OCI-LY3 (cell line): ENCODE measurements at regions not wholly inside any gene's neighbourhood (a gene's known extent, or its start where the extent isn't known, plus 50 kb on each side); places are given as distances from the start of the nearest gene placed in this dataset.

ENCODE experiments used
- H2AFZ ChIP-seq: fragments of 200-600, 300-600 bp; shearing (Covaris generic); 2 replicates; pipeline ENCODE4 v1.6.0; 2014; ENCODE audit warnings: antibody characterized with exemption, low read depth, low read length
- H3K27ac ChIP-seq: fragments of 200-600, 300-600 bp; sonication (generic); 2 replicates; pipeline ENCODE4 v1.5.1; 2014; ENCODE audit warnings: mild to moderate bottlenecking, low read length, moderate library complexity, mixed read lengths
- H3K27me3 ChIP-seq: fragments of 200-600, 300-600 bp; sonication (generic); 2 replicates; pipeline ENCODE4 v1.6.1; 2014; ENCODE audit warnings: low read depth, low read length, mixed read lengths
- H3K36me3 ChIP-seq: fragments of 200-600, 300-600 bp; sonication (generic); replicated peaks from 2 replicates; pipeline ENCODE3; 2014; ENCODE audit warnings: low read depth, low read length, mixed read lengths
- H3K4me1 ChIP-seq: fragments of 300-600, 200-600 bp; sonication (generic); 2 replicates; pipeline ENCODE4 v1.6.1; 2014; ENCODE audit warnings: low read length, mixed read lengths
- H3K4me2 ChIP-seq: fragments of 200-600, 300-600 bp; sonication (generic); 2 replicates; pipeline ENCODE4 v1.6.1; 2014; ENCODE audit warnings: low read length, mixed read lengths
- H3K4me3 ChIP-seq: fragments of 300-600, 200-600 bp; sonication (generic); 2 replicates; pipeline ENCODE4 v1.5.1; 2014; ENCODE audit warnings: antibody characterized with exemption, mild to moderate bottlenecking, low read length, moderate library complexity
- H3K79me2 ChIP-seq: fragments of 300-600, 200-600 bp; shearing (Covaris generic); 2 replicates; pipeline ENCODE4 v1.6.1; 2014; ENCODE audit warnings: mild to moderate bottlenecking, low read length, mixed read lengths
- H3K9ac ChIP-seq: fragments of 300-600, 200-600 bp; shearing (Covaris generic); 2 replicates; pipeline ENCODE4 v1.6.0; 2014; ENCODE audit warnings: mild to moderate bottlenecking, low read length, moderate library complexity
- H3K9me3 ChIP-seq: fragments of 200-600, 300-600 bp; shearing (Covaris generic); 2 replicates; pipeline ENCODE4 v1.6.1; 2014; ENCODE audit warnings: low read length, mixed read lengths; ENCODE audit not compliant: insufficient read depth
- H4K20me1 ChIP-seq: fragments of 200-600, 300-600 bp; sonication (generic); 2 replicates; pipeline ENCODE4 v1.6.1; 2016; ENCODE audit warnings: low read length, mixed read lengths; ENCODE audit not compliant: insufficient read depth
- CTCF ChIP-seq: fragments of 200-600, 300-600 bp; sonication (generic); IDR thresholded peaks from 2 replicates; pipeline ENCODE4 v1.5.1; 2014; ENCODE audit warnings: antibody characterized with exemption, low read length, low read depth
- EZH2phosphoT487 ChIP-seq: fragments of 200-600 bp; shearing (Covaris generic); IDR thresholded peaks from 2 replicates; pipeline ENCODE4 v1.6.1; 2018; ENCODE audit warnings: antibody characterized with exemption, mixed run types, low read depth

GRCh38 chr19:20334760-20335159 lies 167.7 kb downstream of the ZNF486 start:
- Histone ChIP-seq H3K9ac (no peak overlapping the region), H3K4me1 (peaks cover 4% of the 10 kb centered on the region), H3K27me3 (no peaks in the 10 kb centered on the region), H4K20me1 (no peaks in the 10 kb centered on the region), H3K4me2 (no peak overlapping the region), H3K79me2 (no peaks in the 10 kb centered on the region), H3K4me3 (no peak overlapping the region), H3K9me3 (peaks cover 3% of the 10 kb centered on the region; the same call in 1 of the 2 replicates), H2AFZ (no peak overlapping the region), H3K27ac (no peak overlapping the region), H3K36me3 (no peaks in the 10 kb centered on the region)
- TF ChIP-seq EZH2phosphoT487, result no peak
- no peak for TF ChIP-seq CTCF

- no peak overlapping the region for H3K27ac ChIP-seq
- no peaks in the 10 kb centered on the region for H3K79me2 ChIP-seq
- no peaks in the 10 kb centered on the region for H4K20me1 ChIP-seq
- H2AFZ ChIP-seq, result no peak overlapping the region
- H3K27me3 ChIP-seq, result no peaks in the 10 kb centered on the region
- TF ChIP-seq CTCF (no peak), EZH2phosphoT487 (no peak)
- no peak overlapping the region for H3K9ac ChIP-seq
- no peaks in the 10 kb centered on the region for H3K36me3 ChIP-seq
- H3K4me1 ChIP-seq, result peaks cover 4% of the 10 kb centered on the region
- H3K9me3 ChIP-seq, result peaks cover 3% of the 10 kb centered on the region; the same call in 1 of the 2 replicates
- no peak overlapping the region for H3K4me3 ChIP-seq
- H3K4me2 ChIP-seq, result no peak overlapping the region
These were observed 166.5 kb downstream of the ZNF486 start for GRCh38 chr19:20333508-20333907.

- no peaks in the 10 kb centered on the region for H3K9me3 ChIP-seq
- no peaks in the 10 kb centered on the region for H3K79me2 ChIP-seq
- TF ChIP-seq EZH2phosphoT487 (no peak), CTCF (no peak)
These were observed 158.1 kb downstream of the ZNF486 start for GRCh38 chr19:20325151-20325550.

GRCh38 chr19:20321139-20321763 lies 154.2 kb downstream of the ZNF486 start:
- no peaks in the 10 kb centered on the region for H3K27me3 ChIP-seq
- no peaks in the 10 kb centered on the region for H3K36me3 ChIP-seq
- TF ChIP-seq CTCF, result no peak
- TF ChIP-seq EZH2phosphoT487, result no peak
- H3K27ac ChIP-seq, result no peak overlapping the region
- H3K4me2 ChIP-seq, result no peak overlapping the region
- no peaks in the 10 kb centered on the region for H3K9me3 ChIP-seq
- no peak overlapping the region for H3K4me3 ChIP-seq
- H3K4me1 ChIP-seq, result peaks cover 14% of the 10 kb centered on the region
- no peak overlapping the region for H2AFZ ChIP-seq
- H4K20me1 ChIP-seq, result no peaks in the 10 kb centered on the region
- no peaks in the 10 kb centered on the region for H3K79me2 ChIP-seq
- H3K9ac ChIP-seq, result no peak overlapping the region

More at GRCh38 chr19:20325151-20325550, 158.1 kb downstream of the ZNF486 start:
- Histone ChIP-seq H2AFZ (no peak overlapping the region), H3K4me3 (no peak overlapping the region), H3K27me3 (no peaks in the 10 kb centered on the region), H3K9ac (no peak overlapping the region), H4K20me1 (no peaks in the 10 kb centered on the region), H3K36me3 (no peaks in the 10 kb centered on the region), H3K4me2 (peak overlapping the region; percentile 50), H3K27ac (0 out of 2 replicates have a peak overlapping the region, but pooled peaks have one; percentile 10), H3K4me1 (peaks cover 14% of the 10 kb centered on the region)
